DMS 273 (cell line): ENCODE measurements at regions not wholly inside any gene's neighbourhood (a gene's known extent, or its start where the extent isn't known, plus 50 kb on each side); places are given as distances from the start of the nearest gene placed in this dataset.
"Not testable (repeated sequence)": the region's sequence is repeated elsewhere in the genome, so short reads cannot be mapped to it uniquely, and the experiment has no call there.

Experiments
- DNase-seq: peaks from one replicate; lab custom pipeline; 2025; ENCODE audit not compliant: unreplicated experiment; lab: John Stamatoyannopoulos, UW

- no peak for DNase-seq
Observed at GRCh38 chr1:4133297-4133938, 233.3 kb upstream of the C1orf174 start.

GRCh38 chr1:4133939-4134321, 233.9 kb upstream of the C1orf174 start:
- no peak for DNase-seq

DNA sequence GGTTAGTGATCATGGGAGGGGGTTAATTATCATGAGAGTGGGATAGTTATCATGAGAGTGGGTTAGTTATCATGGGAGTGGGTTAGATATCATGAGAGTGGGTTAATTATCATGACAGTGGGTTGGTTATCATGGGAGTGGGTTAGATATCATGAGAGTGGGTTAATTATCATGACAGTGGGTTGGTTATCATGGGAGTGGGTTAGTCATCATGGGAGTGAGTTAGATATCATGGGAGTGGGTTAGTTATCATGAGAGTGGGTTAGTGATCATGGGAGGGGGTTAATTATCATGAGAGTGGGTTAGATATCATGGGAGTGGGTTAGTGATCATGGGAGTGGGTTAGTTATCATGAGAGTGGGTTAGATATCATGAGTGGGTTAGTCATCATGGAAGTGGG, 235.8 kb upstream of the C1orf174 start:
- not testable (repeated sequence) for DNase-seq

- DNase-seq, result no peak
Observed at GRCh38 chr1:4137621-4138415, 237.7 kb upstream of the C1orf174 start.

GRCh38 chr1:4139646-4140045, 239.6 kb upstream of the C1orf174 start:
- DNase-seq, result no peak

DNA sequence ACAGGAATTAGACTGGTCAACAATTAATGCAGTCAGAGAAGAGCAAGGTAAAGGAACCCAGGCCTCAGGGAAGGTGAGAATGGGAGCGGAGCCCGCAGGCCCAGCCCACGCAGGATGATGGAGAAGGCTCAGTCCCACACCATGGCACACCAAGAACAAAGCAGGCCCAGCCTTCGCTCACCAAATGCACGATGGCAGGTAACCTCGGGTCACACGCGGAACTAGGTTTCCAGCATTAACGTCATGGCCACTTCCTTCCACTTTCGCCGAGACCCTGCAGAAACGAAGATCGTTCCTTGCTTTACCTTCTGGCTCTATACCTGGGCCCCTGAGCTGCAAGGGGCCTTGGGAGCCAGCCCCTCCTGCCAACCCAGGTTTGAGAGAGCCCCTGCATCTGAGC, 240.2 kb upstream of the C1orf174 start:
- DNase-seq, result no peak

DNA sequence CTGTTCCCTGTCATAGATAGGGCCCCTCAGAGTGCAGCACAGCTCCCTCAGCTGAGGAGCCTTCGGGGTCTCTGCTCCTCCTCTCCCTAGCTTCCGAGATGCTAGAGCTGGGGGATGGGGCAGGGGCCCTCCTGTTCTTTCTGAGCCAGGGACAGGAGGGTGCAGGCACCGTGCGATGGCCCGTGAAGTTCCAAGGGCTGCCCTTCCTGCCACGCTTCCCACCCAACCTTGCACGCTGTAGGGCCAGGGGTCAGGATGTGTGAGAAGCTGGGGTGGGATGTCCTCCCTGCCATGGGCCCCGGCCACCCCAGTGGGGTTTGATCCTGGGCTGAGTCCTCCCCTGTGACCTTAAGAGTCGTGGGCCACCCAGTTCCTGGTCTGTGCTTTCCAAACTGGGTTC, 240.7 kb upstream of the C1orf174 start:
- DNase-seq, result no peak

DNA sequence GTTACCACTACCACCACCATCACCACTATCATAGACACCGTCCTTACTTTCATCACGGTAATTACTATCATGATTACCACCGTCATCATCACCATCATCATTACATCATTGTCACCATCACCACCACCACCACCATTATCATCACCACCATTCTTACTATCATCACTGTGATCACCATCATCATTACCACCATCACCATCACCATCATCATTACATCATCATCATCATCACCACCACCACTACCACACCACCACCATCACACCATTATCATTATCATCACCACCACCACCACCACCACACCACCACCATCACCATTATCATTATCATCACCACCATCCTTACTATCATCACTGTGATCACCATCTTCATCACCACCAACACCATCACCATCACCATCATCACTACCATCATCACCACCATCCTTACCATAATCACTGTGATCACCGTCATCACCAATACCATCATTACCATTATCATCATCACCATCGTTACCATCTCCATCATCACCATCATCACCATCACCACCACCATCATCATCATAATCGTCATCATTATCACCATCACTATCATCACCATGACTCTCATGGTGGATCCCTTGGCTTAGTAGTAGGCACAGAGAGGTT, 244.4 kb upstream of the C1orf174 start:
- no peak for DNase-seq

GRCh38 chr1:4146101-4146500, 246.0 kb upstream of the C1orf174 start:
- no peak for DNase-seq

GRCh38 chr1:4146614-4147013, 246.5 kb upstream of the C1orf174 start:
- DNase-seq, result no peak

DNA sequence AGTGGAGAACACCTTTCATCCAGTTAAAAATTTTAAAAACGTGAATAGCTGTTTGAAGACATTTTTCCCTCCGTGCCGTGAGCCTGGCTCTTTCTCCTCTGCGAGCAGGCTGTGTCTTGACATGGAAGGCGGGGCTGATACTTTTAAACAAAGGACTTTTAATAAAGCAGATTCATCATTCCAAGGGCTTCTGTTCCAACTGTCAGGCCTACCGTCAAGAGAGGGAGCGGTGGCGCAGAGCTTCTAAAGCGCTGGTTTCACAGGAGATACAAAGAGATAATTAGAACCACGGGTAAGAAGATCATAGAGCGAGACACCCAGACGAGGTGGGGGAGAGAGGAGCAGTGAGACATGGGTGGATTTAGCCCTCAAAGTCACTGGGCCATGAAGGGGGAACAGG, 247.4 kb upstream of the C1orf174 start:
- no peak for DNase-seq

DNA sequence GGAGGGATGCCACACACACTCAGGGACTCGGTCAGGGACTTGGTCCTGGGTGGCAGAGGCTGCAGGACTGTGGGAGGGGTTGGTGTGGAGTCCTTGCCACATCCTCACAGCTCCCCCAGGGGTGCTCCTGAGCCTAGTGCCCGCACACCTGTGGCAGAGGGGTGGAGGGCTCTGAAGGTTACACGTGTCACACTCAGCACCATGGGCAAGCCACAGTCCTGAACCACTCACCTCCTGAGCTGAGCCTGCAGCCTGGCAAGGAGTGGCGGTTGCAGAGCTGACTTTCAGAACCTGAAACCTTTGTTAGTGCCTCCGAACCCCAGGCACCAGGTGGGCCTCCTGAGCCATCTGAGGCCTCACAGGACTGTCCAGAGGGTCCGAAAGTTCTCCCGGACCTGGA, 249.2 kb upstream of the C1orf174 start:
- no peak for DNase-seq

DNA sequence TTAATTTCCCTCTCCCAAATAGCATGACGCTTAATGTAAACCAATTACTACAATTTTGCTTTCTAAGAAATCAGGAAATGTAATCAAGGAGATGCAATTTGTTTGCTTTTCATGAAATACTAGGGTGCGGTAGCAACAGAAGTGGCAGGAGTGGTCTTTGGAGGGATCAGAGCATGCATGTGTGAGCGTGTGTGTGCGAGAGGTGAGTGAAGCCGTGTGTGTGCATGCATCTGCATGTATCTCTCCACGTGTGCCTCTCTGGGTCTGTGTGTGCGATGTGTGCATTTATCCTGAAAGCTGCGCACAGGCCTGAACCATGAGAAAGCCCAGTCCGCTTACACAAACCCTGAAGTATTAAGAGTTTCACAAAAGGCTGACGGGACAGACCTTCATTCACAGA, 249.8 kb upstream of the C1orf174 start:
- no peak for DNase-seq

DNA sequence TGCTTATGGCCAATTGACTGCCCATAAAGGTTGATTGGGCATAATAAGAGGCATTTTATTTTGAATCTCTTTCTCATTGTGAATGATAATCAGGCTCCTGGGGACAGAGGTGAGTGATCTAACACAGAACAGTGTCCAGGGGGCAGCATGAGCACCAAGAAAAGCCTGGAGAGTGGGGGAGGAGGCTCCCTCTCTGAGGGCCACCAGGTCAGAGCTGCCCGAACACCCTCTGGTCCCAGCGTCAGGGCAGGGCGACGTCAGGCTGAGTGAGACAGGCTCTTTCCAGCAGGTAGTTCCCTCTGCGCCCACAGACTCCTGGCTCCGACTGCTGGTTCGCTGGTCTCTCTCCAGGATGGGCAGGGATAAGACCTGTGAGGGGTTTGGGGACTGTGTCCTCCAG, 250.2 kb upstream of the C1orf174 start:
- DNase-seq, result no peak

- DNase-seq, result no peak
Observed at GRCh38 chr1:4152266-4152665, 252.2 kb upstream of the C1orf174 start.

DNA sequence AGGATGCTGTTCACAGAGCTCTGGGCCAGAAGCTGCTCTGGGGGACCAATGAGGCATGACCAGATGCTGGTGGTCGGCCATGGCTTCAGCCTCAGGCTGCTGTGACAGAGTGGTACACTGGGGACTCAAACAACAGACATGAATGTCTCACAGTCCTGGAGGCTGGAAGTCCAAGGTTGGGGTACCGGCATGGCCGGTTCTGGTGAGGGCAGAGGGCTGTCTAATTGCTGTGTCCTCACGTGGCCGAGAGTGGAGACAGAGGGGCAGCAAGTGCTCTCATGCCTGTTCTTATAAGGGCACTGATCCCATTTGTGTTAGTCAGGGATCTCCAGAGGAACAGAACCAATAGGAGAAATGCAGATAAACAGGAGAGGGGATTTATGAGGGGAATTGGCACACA, 253.5 kb upstream of the C1orf174 start:
- no peak for DNase-seq

DNA sequence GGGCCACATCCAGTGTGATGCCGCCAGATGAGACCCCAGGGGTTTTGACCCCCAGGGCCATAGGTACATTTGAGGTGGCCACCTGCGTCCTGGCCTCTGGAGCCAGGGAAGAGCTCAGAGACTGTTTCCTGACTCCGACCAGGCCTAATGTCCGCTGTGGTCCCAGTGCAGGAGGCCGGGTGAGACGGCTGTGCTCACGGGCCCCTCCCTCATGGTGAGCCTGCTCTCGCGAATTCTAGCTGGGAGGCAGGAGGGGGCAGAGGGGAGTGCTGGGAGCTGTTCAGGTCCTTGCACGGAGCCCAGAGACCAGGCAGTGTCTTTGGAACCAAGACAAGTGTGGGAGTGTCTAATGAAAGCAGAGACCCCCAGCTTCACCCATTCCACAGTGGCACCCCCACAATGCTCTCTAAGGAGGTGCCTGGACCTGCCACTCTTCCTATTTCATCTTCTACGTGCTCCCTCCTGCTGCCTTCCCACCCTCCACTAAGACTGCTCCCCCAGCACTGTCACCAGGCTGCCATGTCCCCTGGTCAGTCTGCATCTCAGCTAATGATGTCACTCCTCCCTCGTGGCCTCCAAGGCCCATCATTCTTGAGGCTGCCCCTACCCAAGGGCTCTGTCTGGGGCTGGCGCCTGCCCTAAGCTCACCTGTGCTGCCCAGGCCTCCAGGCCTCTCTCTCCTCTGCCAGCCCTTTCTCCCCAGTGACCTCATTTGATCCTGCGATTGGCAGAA, 256.3 kb upstream of the C1orf174 start:
- DNase-seq, result no peak

DNA sequence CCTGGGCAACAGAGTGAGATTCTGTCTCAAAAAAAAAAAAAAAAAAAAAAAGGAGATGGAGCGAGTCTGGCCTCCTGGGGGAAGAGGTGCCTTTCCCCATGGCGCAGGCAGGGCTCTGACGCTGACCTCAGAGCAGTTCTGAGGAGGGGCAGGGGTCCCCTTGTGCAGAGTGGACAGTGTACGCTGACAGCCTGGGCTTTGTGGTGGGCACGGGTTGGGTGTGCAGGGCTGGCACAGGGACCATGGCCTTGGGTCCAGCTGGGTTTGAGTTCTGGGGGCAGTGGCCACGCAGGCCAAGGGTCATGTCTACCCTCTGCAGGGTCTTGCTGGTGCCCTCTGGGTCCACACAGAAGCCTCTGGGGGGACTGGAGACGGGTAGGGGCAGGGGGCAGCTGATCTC, 260.1 kb upstream of the C1orf174 start:
- DNase-seq, result no peak

GRCh38 chr1:4161366-4162006, 261.4 kb upstream of the C1orf174 start:
- DNase-seq, result peak; percentile 50

DNA sequence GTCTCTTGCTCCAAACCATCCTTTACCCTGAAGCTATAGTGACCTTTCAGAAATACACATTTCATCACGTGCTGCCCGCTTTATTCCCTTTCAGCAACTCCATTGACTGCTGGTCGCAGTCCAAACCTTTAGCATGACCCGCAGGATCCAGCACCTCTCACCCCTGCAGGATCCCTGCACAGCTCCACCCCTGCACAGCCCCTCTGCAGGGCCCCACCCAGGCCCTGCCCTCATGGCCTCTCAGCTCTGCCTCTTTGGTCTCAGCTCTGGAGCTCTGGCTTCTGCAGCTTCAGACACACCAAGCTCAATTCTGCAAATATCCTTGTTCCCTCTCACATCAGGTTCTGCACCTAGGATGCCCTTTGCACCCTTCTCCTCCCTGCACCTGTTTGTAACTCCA, 264.9 kb upstream of the C1orf174 start:
- no peak for DNase-seq

- DNase-seq, result no peak
Observed at GRCh38 chr1:4165686-4166300, 265.7 kb upstream of the C1orf174 start.
